ENCODE measurements at regions not wholly inside any gene's neighbourhood (a gene's known extent, or its start where the extent isn't known, plus 50 kb on each side); places are given as distances from the start of the nearest gene placed in this dataset.

- no peak for TF ChIP-seq CTCF (conservative IDR thresholded peaks at IDR 0.05)
- TF ChIP-seq EZH2 (IDR thresholded peaks at IDR 0.05; ENCODE audit: low read depth), result no peak
Observed at GRCh38 chrX:124239911-124240310, 92.5 kb upstream of the TEX13D start.

All from PC-9 (cell line).